ENCODE measurements at regions not wholly inside any gene's neighbourhood (a gene's known extent, or its start where the extent isn't known, plus 50 kb on each side); places are given as distances from the start of the nearest gene placed in this dataset.
"Not testable (repeated sequence)": the region's sequence is repeated elsewhere in the genome, so short reads cannot be mapped to it uniquely, and the experiment has no call there.

- no peak for DNase-seq (ENCODE audit: low read depth in 4 of 4, low spot score in 3 of 4)
These were observed 69.8 kb downstream of the IGSF1 start for GRCh38 chrX:131219271-131219670.

- DNase-seq (ENCODE audit: low read depth in 4 of 4, low spot score in 3 of 4) = no peak
These were observed 71.1 kb downstream of the IGSF1 start for GRCh38 chrX:131217989-131218388.

GRCh38 chrX:131216828-131217227 is 72.3 kb downstream of the IGSF1 start:
- no peak for DNase-seq (ENCODE audit: low read depth in 4 of 4, low spot score in 3 of 4)

- DNase-seq (ENCODE audit: low read depth in 4 of 4, low spot score in 3 of 4) = no peak
These were observed 75.7 kb downstream of the IGSF1 start for GRCh38 chrX:131213400-131213799.

GRCh38 chrX:131202766-131203165 is 86.3 kb downstream of the IGSF1 start:
- no peak for DNase-seq (ENCODE audit: low read depth in 4 of 4, low spot score in 3 of 4)

- no peak for DNase-seq (ENCODE audit: low read depth in 4 of 4, low spot score in 3 of 4)
These were observed 87.1 kb downstream of the IGSF1 start for GRCh38 chrX:131201986-131202385.

GRCh38 chrX:131199091-131199490 is 90.0 kb downstream of the IGSF1 start:
- peak in 1 of 4 donors; percentile 1 for DNase-seq (ENCODE audit: low read depth in 4 of 4, low spot score in 3 of 4)

- no peak for DNase-seq (ENCODE audit: low read depth in 4 of 4, low spot score in 3 of 4)
These were observed 101.9 kb downstream of the IGSF1 start for GRCh38 chrX:131187206-131187605.

- no peak for DNase-seq (ENCODE audit: low read depth in 4 of 4, low spot score in 3 of 4)
These were observed 112.0 kb downstream of the ARHGAP36 start for GRCh38 chrX:131170148-131170547.

- DNase-seq (ENCODE audit: low read depth in 4 of 4, low spot score in 3 of 4) = not testable (repeated sequence)
These were observed 105.5 kb downstream of the ARHGAP36 start for GRCh38 chrX:131163645-131164044.

- DNase-seq (ENCODE audit: low read depth in 4 of 4, low spot score in 3 of 4) = not testable (repeated sequence)
These were observed 99.5 kb downstream of the ARHGAP36 start for GRCh38 chrX:131157656-131158055.

GRCh38 chrX:131146702-131147101 is 88.6 kb downstream of the ARHGAP36 start:
- no peak for DNase-seq (ENCODE audit: low read depth in 4 of 4, low spot score in 3 of 4)

Data from right renal pelvis (tissue), 4 donors.